GM12878 (cell line): ENCODE measurements at regions not wholly inside any gene's neighbourhood (a gene's known extent, or its start where the extent isn't known, plus 50 kb on each side); places are given as distances from the start of the nearest gene placed in this dataset.

Experiments
- ATAC-seq: fragments of 200-7000 bp; cut with Tn5 transposase; 3 replicates; pipeline ENCODE4 v1.9.1; 2020; ENCODE audit warnings: mild to moderate bottlenecking, moderate library complexity
- BruUV-seq: library from RNA; stranded (reverse); fragments of 400-500 nt; replicated peaks from 2 replicates; lab custom pipeline; 2021; lab: Mats Ljungman, UMichigan
- CTCF ChIA-PET: fragments of 300-600 bp; sonication (Branson Sonifier 250); formaldehyde crosslinking; extraction: SDS; loops from one replicate; lab custom pipeline; 2021; ENCODE audit warnings: inconsistent platforms; lab: Yijun Ruan, JAX
- POLR2A ChIA-PET: fragments of 350-600 bp; formaldehyde crosslinking; extraction: SDS; loops from one replicate; lab custom pipeline; 2021; ENCODE audit warnings: inconsistent platforms; lab: Charles Lee
- RAD21 ChIA-PET: fragments of 300-600 bp; sonication (Branson Sonifier 250); formaldehyde crosslinking; loops from one replicate; lab custom pipeline; 2023; ENCODE audit warnings: antibody characterized with exemption; ENCODE audit not compliant: unreplicated experiment; lab: Charles Lee
- SMC1A ChIA-PET: fragments of 300-600 bp; sonication (Branson Sonifier 250); formaldehyde crosslinking; loops from one replicate; lab custom pipeline; 2023; ENCODE audit not compliant: unreplicated experiment, uncharacterized antibody; lab: Charles Lee
- DNase-seq: peaks from one replicate; pipeline ENCODE4 v3.0.0-alpha.2; 2011; ENCODE audit warnings: low read depth, low spot score
- FAIRE-seq: peaks from 3 replicates; lab custom pipeline; 2011; peaks lifted over from hg19 to GRCh38; lab: Jason Lieb, UNC
- H2AFZ ChIP-seq: 2 replicates; pipeline ENCODE4 v1.6.0; 2011; ENCODE audit warnings: low read depth, low read length, control low read depth; ENCODE audit not compliant: control insufficient read depth
- H3K27ac ChIP-seq: 2 replicates; pipeline ENCODE4 v1.5.1; 2011; ENCODE audit warnings: control low read depth; ENCODE audit not compliant: control insufficient read depth, insufficient read depth
- H3K27me3 ChIP-seq, 2 experiments: replicated peaks in 1 of 2; 2 replicates each; pipeline versions ENCODE4 v1.6.0 to v1.6.1; 2011; ENCODE audit warnings: low read length in 1 of 2; ENCODE audit not compliant: control insufficient read depth in 2 of 2, insufficient read depth in 2 of 2
- H3K36me3 ChIP-seq, 2 experiments: 2 replicates each; pipeline ENCODE4 v1.5.1; 2011; ENCODE audit warnings: low read length in 1 of 2; ENCODE audit not compliant: control insufficient read depth in 2 of 2, insufficient read depth in 2 of 2
- H3K4me1 ChIP-seq: 2 replicates; pipeline ENCODE4 v1.6.1; 2011; ENCODE audit warnings: mild to moderate bottlenecking, low read length, moderate library complexity, mixed read lengths; ENCODE audit not compliant: control insufficient read depth, insufficient read depth
- H3K4me2 ChIP-seq: 2 replicates; pipeline ENCODE4 v1.6.0; 2011; ENCODE audit warnings: control low read depth; ENCODE audit not compliant: control insufficient read depth, insufficient read depth
- H3K4me3 ChIP-seq: fragments of 200-600 bp; sonication (generic); 2 replicates; pipeline ENCODE4 v1.5.1; 2016
- H3K79me2 ChIP-seq: 2 replicates; pipeline ENCODE4 v1.6.0; 2011; ENCODE audit warnings: low read length; ENCODE audit not compliant: control insufficient read depth, insufficient read depth
- H3K9ac ChIP-seq: 2 replicates; pipeline ENCODE4 v1.8.0; 2011; ENCODE audit warnings: low read length, control low read depth, mixed read lengths; ENCODE audit not compliant: control insufficient read depth, insufficient read depth
- H3K9me3 ChIP-seq: replicated peaks from 3 replicates; pipeline ENCODE4 v1.5.1; 2011; ENCODE audit warnings: mild to moderate bottlenecking, low read length; ENCODE audit not compliant: control insufficient read depth, insufficient read depth
- H4K20me1 ChIP-seq: 2 replicates; pipeline ENCODE4 v1.6.0; 2011; ENCODE audit not compliant: control insufficient read depth, insufficient read depth
- BRCA1 ChIP-seq: IDR thresholded peaks from 2 replicates; pipeline ENCODE4 v1.6.1; 2011; ENCODE audit warnings: low read depth, low read length, improper control_type of control experiment
- CHD1 ChIP-seq: IDR thresholded peaks from 2 replicates; pipeline ENCODE4 v1.6.1; 2012; ENCODE audit warnings: low read depth, low read length, improper control_type of control experiment
- FOS ChIP-seq: IDR thresholded peaks from 3 replicates; pipeline ENCODE4 v1.6.1; 2011; ENCODE audit warnings: borderline replicate concordance; ENCODE audit not compliant: insufficient read length; ENCODE audit errors: extremely low read depth
- GATAD2B ChIP-seq: fragments of 450-650 bp; conservative IDR thresholded peaks from 2 replicates; pipeline ENCODE4 v1.6.1; 2017; ENCODE audit warnings: low read depth, mild to moderate bottlenecking, moderate library complexity
- HCFC1 ChIP-seq: fragments of 150-350 bp; IDR thresholded peaks from 2 replicates; pipeline ENCODE4 v1.6.1; 2014; ENCODE audit warnings: low read length
- IKZF2 ChIP-seq, 2 experiments: fragments of 450-650 bp; IDR thresholded peaks; 2 replicates each; pipeline ENCODE4 v1.6.1; 2017; ENCODE audit warnings: mild to moderate bottlenecking in 2 of 2, moderate library complexity in 2 of 2
- IRF5 ChIP-seq: fragments of 450-650 bp; IDR thresholded peaks from 2 replicates; pipeline ENCODE4 v1.6.1; 2017; ENCODE audit warnings: borderline replicate concordance
- MYC ChIP-seq: IDR thresholded peaks from 2 replicates; pipeline ENCODE4 v1.6.1; 2011; ENCODE audit warnings: mild to moderate bottlenecking, low read length, moderate library complexity, inconsistent platforms; ENCODE audit not compliant: insufficient read depth, insufficient replicate concordance, insufficient read length, severe bottlenecking
- RAD21 ChIP-seq: IDR thresholded peaks from 2 replicates; pipeline ENCODE4 v1.6.1; 2011; ENCODE audit warnings: mild to moderate bottlenecking, low read depth, low read length, moderate library complexity; ENCODE audit not compliant: insufficient read depth
- RUNX3 ChIP-seq: IDR thresholded peaks from 2 replicates; pipeline ENCODE4 v1.6.1; 2012; ENCODE audit warnings: low read length, inconsistent platforms
- ZNF384 ChIP-seq: IDR thresholded peaks from 2 replicates; pipeline ENCODE4 v1.6.1; 2012; ENCODE audit warnings: low read depth, mild to moderate bottlenecking, low read length, improper control_type of control experiment, borderline replicate concordance
- ZNF592 ChIP-seq: fragments of 450-650 bp; IDR thresholded peaks from 2 replicates; pipeline ENCODE4 v1.6.1; 2017; ENCODE audit warnings: mild to moderate bottlenecking, moderate library complexity
- WGBS: methylation state at CpG from one replicate; pipeline ENCODE4 v1.1.6; 2016; ENCODE audit warnings: low lambda C conversion rate; ENCODE audit not compliant: insufficient replicate concordance, insufficient coverage; ENCODE audit errors: missing lambda C conversion rate; 5-methylcytosine and 5-hydroxymethylcytosine counted together
- in situ Hi-C: fragments of 300-500 bp; cut with MboI; formaldehyde crosslinking; loops from 9 replicates; pipeline ENCODE4 v1.14.3; 2018; ENCODE audit warnings: mixed read lengths
- intact Hi-C: fragments of 100-400 bp; cut with micrococcal nuclease; formaldehyde crosslinking; loops from one replicate; pipeline ENCODE4 v1.14.2; 2022; ENCODE audit not compliant: unreplicated experiment

- H3K9me3 ChIP-seq = no peaks in the 10 kb centered on the region
- ChIA-PET POLR2A (interaction anchor here (0.5 kb wide), 1 partner anchor 16 kb away, joined by 7 read pairs; no protein-coding TSS in a partner anchor), SMC1A (no interaction called here)
- no peak overlapping the region for H3K27ac ChIP-seq
- H3K4me3 ChIP-seq = no peak overlapping the region
- H3K4me1 ChIP-seq = no peaks in the 10 kb centered on the region
- H3K4me2 ChIP-seq = no peak overlapping the region
- H3K9ac ChIP-seq = no peak overlapping the region
- no peaks in the 10 kb centered on the region for H3K36me3 ChIP-seq
- in situ Hi-C loops = no loop called here
- FAIRE-seq (no peak), DNase-seq (no peak)
- TF ChIP-seq MYC (no peak), CHD1 (no peak)
- TF ChIP-seq, all 136 proteins: peak for 0
- H3K79me2 ChIP-seq = no peaks in the 10 kb centered on the region
- CTCF ChIA-PET = no interaction called here
- H3K27me3 ChIP-seq = no peaks in the 10 kb centered on the region
- intact Hi-C loops = no loop called here
- H2AFZ ChIP-seq = no peak overlapping the region
- RAD21 ChIA-PET = no interaction called here
- WGBS = 0% methylated on average over 1 of the region's 1 CpG
- no TSS peak for BruUV-seq
- no peak for ATAC-seq
- H4K20me1 ChIP-seq = no peaks in the 10 kb centered on the region
Observed at GRCh38 chr16:75942936-75943335, 216.6 kb upstream of the CPHXL start.

GRCh38 chr16:75943705-75944514 lies 217.6 kb upstream of the CPHXL start:
- no peak for FAIRE-seq
- BruUV-seq = no TSS peak
- H2AFZ ChIP-seq = no peak overlapping the region
- H3K4me3 ChIP-seq = no peak overlapping the region
- H3K36me3 ChIP-seq = no peaks in the 10 kb centered on the region
- ATAC-seq = no peak
- no peak for DNase-seq
- in situ Hi-C loops (no loop called here), intact Hi-C loops (no loop called here)
- H4K20me1 ChIP-seq = no peaks in the 10 kb centered on the region
- no peaks in the 10 kb centered on the region for H3K79me2 ChIP-seq
- no peaks in the 10 kb centered on the region for H3K27me3 ChIP-seq
- no peaks in the 10 kb centered on the region for H3K4me1 ChIP-seq
- no peak overlapping the region for H3K27ac ChIP-seq
- ChIA-PET SMC1A (interaction anchor here (0.6 kb wide), 1 partner anchor 270 kb away, joined by 3 read pairs; no protein-coding TSS in a partner anchor), CTCF (no interaction called here), RAD21 (no interaction called here), POLR2A (no interaction called here)
- no peaks in the 10 kb centered on the region for H3K9me3 ChIP-seq
- no peak overlapping the region for H3K9ac ChIP-seq
- H3K4me2 ChIP-seq = no peak overlapping the region
- WGBS = 26% methylated on average over 5 of the region's 6 CpGs
- TF ChIP-seq RUNX3 = no peak
- TF ChIP-seq ZNF592 = no peak
- no peak for TF ChIP-seq IKZF2 (IDR thresholded peaks at IDR 0.05)
- TF ChIP-seq BRCA1 = no peak
- TF ChIP-seq RAD21 = no peak
- no peak for TF ChIP-seq FOS
- TF ChIP-seq IRF5 = no peak
- TF ChIP-seq GATAD2B = no peak
- TF ChIP-seq HCFC1 = no peak
- no peak for TF ChIP-seq ZNF384
